ENCODE measurements at regions not wholly inside any gene's neighbourhood (a gene's known extent, or its start where the extent isn't known, plus 50 kb on each side); places are given as distances from the start of the nearest gene placed in this dataset.

DNA sequence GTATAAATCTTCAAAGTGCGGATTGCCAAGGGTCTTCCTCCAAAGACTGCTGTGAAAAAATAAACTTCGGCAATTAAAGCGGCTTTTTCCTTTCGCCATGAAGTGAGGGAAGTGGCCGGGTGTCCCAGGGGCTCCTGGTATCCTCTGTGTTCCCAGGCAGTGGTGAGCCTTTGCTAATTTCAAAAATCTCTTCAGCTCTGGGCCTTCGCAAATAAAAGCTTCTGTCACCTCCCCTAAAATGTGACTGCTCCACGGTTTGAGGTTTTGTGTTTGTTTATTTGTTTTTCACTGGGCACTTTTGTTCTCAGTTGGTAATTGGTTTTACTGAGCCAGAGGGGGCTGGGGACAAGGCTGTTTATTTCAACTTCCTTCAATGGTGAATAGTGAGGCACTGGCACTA, 270.1 kb upstream of the POU3F3 start:
- TF ChIP-seq USF1 (IDR thresholded peaks at IDR 0.05) (no peak), REST (IDR thresholded peaks at IDR 0.05; ENCODE audit: low read depth) (no peak), CEBPB (IDR thresholded peaks at IDR 0.05) (no peak), ZBTB7A (IDR thresholded peaks at IDR 0.05; ENCODE audit: low read depth) (no peak), NFIC (IDR thresholded peaks at IDR 0.05) (no peak)

- TF ChIP-seq REST (IDR thresholded peaks at IDR 0.05; ENCODE audit: low read depth) (no peak), EP300 (IDR thresholded peaks at IDR 0.05; ENCODE audit: borderline replicate concordance) (no peak), CEBPB (IDR thresholded peaks at IDR 0.05) (no peak), USF1 (IDR thresholded peaks at IDR 0.05) (no peak), FOXM1 (IDR thresholded peaks at IDR 0.05; ENCODE audit: borderline replicate concordance, low read depth) (no peak), CREB1 (IDR thresholded peaks at IDR 0.05; ENCODE audit: low read depth) (no peak), NFIC (IDR thresholded peaks at IDR 0.05) (no peak)
Measured at GRCh38 chr2:104584393-104584792, 269.5 kb upstream of the POU3F3 start.

- no peak for TF ChIP-seq USF1 (IDR thresholded peaks at IDR 0.05)
- no peak for TF ChIP-seq FOXM1 (IDR thresholded peaks at IDR 0.05; ENCODE audit: borderline replicate concordance, low read depth)
- no peak for TF ChIP-seq YY1 (IDR thresholded peaks at IDR 0.05; ENCODE audit: low read depth)
- TF ChIP-seq ZBTB7A (IDR thresholded peaks at IDR 0.05; ENCODE audit: low read depth): no peak
- no peak for TF ChIP-seq EGR1 (IDR thresholded peaks at IDR 0.05)
- TF ChIP-seq TAF1 (IDR thresholded peaks at IDR 0.05; ENCODE audit: low read depth): no peak
- TF ChIP-seq TEAD4 (IDR thresholded peaks at IDR 0.05): no peak
- TF ChIP-seq CEBPB (IDR thresholded peaks at IDR 0.05): no peak
Measured at GRCh38 chr2:104595576-104595975, 258.3 kb upstream of the POU3F3 start.

DNA sequence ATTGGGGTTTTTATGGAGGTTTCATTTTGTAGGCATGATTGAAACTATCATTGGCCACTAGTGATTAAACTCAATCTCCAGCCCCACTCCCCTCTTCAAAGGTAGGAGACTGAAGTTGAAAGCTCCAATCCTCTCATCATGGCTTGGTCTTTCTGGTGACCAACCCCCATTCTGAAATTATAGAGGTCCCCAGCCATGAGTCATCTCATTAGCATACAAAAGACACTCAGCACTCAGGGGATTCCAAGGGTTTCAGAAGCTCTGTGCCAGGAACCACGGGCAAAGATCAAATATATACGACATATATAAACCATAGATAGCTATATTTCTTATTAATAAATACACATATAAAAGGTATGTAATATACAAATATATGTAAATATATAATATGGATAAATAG, 256.0 kb upstream of the POU3F3 start:
- TF ChIP-seq EP300 (IDR thresholded peaks at IDR 0.05; ENCODE audit: borderline replicate concordance): no peak
- TF ChIP-seq YY1 (IDR thresholded peaks at IDR 0.05; ENCODE audit: low read depth): no peak
- no peak for TF ChIP-seq TCF12 (IDR thresholded peaks at IDR 0.05; ENCODE audit: low read depth)
- no peak for TF ChIP-seq USF1 (IDR thresholded peaks at IDR 0.05)
- TF ChIP-seq ZBTB7A (IDR thresholded peaks at IDR 0.05; ENCODE audit: low read depth): no peak
- TF ChIP-seq EGR1 (IDR thresholded peaks at IDR 0.05): no peak

DNA sequence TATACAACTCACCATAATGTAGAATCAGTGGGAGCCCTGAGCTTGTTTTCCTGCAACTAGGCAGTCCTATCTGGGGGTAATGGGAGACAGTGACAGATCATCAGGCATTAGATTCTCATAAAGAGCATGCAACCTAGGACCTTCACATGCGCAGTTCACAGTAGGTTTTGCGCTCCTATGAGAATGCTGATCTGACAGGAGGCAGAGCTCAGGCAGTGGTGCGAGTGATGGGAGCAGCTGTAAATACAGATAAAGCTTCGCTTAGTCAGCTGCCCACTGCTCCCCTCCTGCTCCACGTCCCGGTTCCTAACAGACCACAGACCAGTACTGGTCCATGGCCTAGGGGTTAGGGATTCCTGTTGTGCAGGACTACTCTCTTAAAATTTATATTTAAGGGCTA, 255.3 kb upstream of the POU3F3 start:
- no peak for TF ChIP-seq RAD21 (IDR thresholded peaks at IDR 0.05; ENCODE audit: low read depth)
- no peak for TF ChIP-seq USF1 (IDR thresholded peaks at IDR 0.05)
- no peak for TF ChIP-seq CEBPB (IDR thresholded peaks at IDR 0.05)
- no peak for TF ChIP-seq TCF12 (IDR thresholded peaks at IDR 0.05; ENCODE audit: low read depth)
- no peak for TF ChIP-seq ZBTB7A (IDR thresholded peaks at IDR 0.05; ENCODE audit: low read depth)
- TF ChIP-seq NFIC (IDR thresholded peaks at IDR 0.05): no peak
- no peak for TF ChIP-seq TAF1 (IDR thresholded peaks at IDR 0.05; ENCODE audit: low read depth)
- TF ChIP-seq EP300 (IDR thresholded peaks at IDR 0.05; ENCODE audit: borderline replicate concordance): no peak
- no peak for TF ChIP-seq REST (IDR thresholded peaks at IDR 0.05; ENCODE audit: low read depth)
